ENCODE measurements at regions not wholly inside any gene's neighbourhood (a gene's known extent, or its start where the extent isn't known, plus 50 kb on each side); places are given as distances from the start of the nearest gene placed in this dataset.

GRCh38 chr1:218642033-218642948 is 297.2 kb downstream of the TGFB2 start:
- DNase-seq (ENCODE audit: low read depth), result no peak

- no peak for DNase-seq (ENCODE audit: low read depth)
Measured at GRCh38 chr1:218643281-218643680, 298.1 kb downstream of the TGFB2 start.

- no peak for DNase-seq (ENCODE audit: low read depth)
Measured at GRCh38 chr1:218643926-218644325, 298.8 kb downstream of the TGFB2 start.

- DNase-seq (ENCODE audit: low read depth), result no peak
Measured at GRCh38 chr1:218646288-218646687, 301.2 kb downstream of the TGFB2 start.

- DNase-seq (ENCODE audit: low read depth), result no peak
Measured at GRCh38 chr1:218656301-218657037, 311.3 kb downstream of the TGFB2 start.

- DNase-seq (ENCODE audit: low read depth), result no peak
Measured at GRCh38 chr1:218658269-218658668, 313.1 kb downstream of the TGFB2 start.

GRCh38 chr1:218658899-218659298 is 313.8 kb downstream of the TGFB2 start:
- DNase-seq (ENCODE audit: low read depth), result no peak

GRCh38 chr1:218659911-218660677 is 315.0 kb downstream of the TGFB2 start:
- no peak for DNase-seq (ENCODE audit: low read depth)

GRCh38 chr1:218660678-218661053 is 315.5 kb downstream of the TGFB2 start:
- DNase-seq (ENCODE audit: low read depth), result no peak

GRCh38 chr1:218661411-218661810 is 316.3 kb downstream of the TGFB2 start:
- no peak for DNase-seq (ENCODE audit: low read depth)

GRCh38 chr1:218664385-218665170 is 319.4 kb downstream of the TGFB2 start:
- no peak for DNase-seq (ENCODE audit: low read depth)

- DNase-seq (ENCODE audit: low read depth), result no peak
Measured at GRCh38 chr1:218665221-218665620, 320.1 kb downstream of the TGFB2 start.

GRCh38 chr1:218666263-218666662 is 321.1 kb downstream of the TGFB2 start:
- no peak for DNase-seq (ENCODE audit: low read depth)

GRCh38 chr1:218667781-218668516 is 322.8 kb downstream of the TGFB2 start:
- DNase-seq (ENCODE audit: low read depth), result no peak

- no peak for DNase-seq (ENCODE audit: low read depth)
Measured at GRCh38 chr1:218669431-218669830, 324.3 kb downstream of the TGFB2 start.

- DNase-seq (ENCODE audit: low read depth), result no peak
Measured at GRCh38 chr1:218670875-218671274, 325.7 kb downstream of the TGFB2 start.

GRCh38 chr1:218671573-218671972 is 326.4 kb downstream of the TGFB2 start:
- no peak for DNase-seq (ENCODE audit: low read depth)

GRCh38 chr1:218673170-218673569 is 328.0 kb downstream of the TGFB2 start:
- DNase-seq (ENCODE audit: low read depth), result no peak

- no peak for DNase-seq (ENCODE audit: low read depth)
Measured at GRCh38 chr1:218674280-218674773, 329.2 kb downstream of the TGFB2 start.

GRCh38 chr1:218677026-218677425 is 331.9 kb downstream of the TGFB2 start:
- no peak for DNase-seq (ENCODE audit: low read depth)

- DNase-seq (ENCODE audit: low read depth), result no peak
Measured at GRCh38 chr1:218679391-218679790, 334.3 kb downstream of the TGFB2 start.

Measured in activated T-helper 9 cell treated with anti-CD3 and anti-CD28 coated beads, Interleukin-2, amount 50 U/mL, for 16 hours (primary cell).